Stimulated activated CD8-positive, alpha-beta memory T cell treated with anti-CD3 and anti-CD28 coated beads, Interleukin-7, amount 100 ng/mL, for 4 hours (primary cell): ENCODE measurements at regions not wholly inside any gene's neighbourhood (a gene's known extent, or its start where the extent isn't known, plus 50 kb on each side); places are given as distances from the start of the nearest gene placed in this dataset.

Experiments used
- DNase-seq, 2 donors: peaks; one replicate each; pipeline ENCODE4 v3.0.0-alpha.2; 2020; ENCODE audit warnings: low read depth in 2 of 2

DNA sequence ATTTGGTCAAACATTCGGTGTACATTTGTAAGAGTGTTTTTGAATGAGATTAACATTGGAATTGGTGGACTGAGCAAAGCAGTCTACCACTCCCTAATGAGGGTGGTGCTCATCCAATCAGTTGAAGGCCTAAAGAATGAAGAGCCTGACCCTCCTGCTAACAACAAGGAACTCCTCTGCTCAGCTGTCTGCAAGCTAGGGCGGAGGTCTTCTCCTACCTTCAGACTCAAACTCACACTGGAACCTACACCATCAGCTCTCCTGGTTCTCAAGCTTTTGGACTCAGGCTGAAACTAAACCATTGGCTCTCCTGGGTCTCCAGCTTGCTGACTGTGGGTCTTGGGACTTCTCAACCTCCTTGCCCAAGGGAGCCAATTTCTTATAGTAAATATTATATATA is 55.5 kb upstream of the NPAS2 start:
- DNase-seq, result no peak

DNA sequence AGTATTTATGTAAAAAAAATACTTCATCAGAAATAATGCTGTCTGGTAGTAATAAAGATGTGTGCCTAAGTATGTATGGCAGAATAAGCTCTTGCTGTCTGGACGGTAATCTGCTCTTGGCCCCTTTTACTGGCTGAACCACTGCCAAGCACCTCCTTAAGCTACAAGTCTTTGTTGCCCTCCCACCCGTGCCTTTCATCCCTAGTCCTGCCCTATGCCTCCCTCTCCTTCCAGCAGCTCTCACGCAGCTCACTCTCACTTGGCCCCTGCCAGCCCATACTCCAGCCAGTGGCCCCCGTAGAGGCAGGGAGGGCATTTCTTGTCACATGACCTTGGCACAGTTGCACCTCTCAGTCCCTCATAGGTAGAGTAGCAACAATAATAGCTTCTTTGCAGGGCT is 54.5 kb upstream of the NPAS2 start:
- no peak for DNase-seq

DNA sequence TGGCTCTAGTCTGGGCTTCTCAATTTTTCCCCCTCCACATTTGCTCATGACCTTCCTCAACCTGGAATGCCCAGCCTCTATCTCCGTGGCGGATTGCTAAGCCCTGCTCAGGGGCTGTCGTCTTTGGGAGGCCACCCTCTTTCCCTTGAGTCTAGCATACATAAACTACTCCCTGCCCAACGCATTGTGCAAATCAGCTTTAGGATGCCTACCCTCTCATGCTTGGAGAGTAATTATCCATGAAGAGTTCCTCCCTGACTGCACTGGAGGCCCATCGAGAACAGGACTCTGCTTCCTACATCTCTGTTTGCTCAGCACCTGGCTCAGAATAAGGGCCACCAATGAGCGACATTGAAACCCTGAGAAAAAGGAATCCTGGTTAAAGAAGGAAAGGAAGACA is 53.7 kb upstream of the NPAS2 start:
- no peak for DNase-seq

DNA sequence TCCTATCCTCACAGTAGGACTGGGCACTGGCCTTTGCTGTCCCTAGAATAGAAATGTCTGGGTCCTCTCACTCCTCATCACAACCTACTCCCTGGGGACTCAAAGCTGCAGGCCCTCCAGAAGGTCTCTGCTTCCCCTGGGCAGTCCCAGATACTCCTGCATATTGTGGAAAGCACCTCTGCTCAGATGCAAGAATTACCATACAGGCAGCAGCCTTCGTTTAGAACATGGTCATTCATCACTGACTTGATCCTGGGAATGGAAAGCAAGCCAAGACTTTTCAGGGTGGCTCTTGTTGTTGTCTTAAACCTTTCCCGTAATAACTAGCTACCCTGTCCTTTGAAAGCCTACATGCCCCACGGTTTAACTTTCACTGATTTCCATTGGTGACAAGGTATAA is 53.1 kb upstream of the NPAS2 start:
- DNase-seq, result no peak

DNA sequence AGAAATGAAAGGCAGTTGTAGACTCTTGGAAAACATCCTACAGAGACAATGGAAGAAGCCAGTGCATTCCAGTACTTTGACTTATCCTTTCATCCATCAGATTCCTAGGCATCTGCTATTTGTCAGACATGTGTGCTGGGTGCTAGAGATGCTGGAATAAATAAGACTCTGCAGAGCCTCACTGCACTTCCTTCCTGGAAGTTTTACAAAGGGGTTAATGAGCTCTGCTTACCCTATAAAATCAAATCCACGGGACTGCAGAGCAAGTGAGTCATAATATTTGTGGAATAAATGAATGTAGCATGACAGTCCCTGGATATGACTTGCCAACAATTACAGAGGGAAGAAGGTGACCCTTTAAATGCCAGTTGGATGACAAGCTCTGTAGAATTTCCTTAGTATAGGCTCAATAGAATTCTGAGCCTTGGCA is 52.7 kb upstream of the NPAS2 start:
- no peak for DNase-seq

DNA sequence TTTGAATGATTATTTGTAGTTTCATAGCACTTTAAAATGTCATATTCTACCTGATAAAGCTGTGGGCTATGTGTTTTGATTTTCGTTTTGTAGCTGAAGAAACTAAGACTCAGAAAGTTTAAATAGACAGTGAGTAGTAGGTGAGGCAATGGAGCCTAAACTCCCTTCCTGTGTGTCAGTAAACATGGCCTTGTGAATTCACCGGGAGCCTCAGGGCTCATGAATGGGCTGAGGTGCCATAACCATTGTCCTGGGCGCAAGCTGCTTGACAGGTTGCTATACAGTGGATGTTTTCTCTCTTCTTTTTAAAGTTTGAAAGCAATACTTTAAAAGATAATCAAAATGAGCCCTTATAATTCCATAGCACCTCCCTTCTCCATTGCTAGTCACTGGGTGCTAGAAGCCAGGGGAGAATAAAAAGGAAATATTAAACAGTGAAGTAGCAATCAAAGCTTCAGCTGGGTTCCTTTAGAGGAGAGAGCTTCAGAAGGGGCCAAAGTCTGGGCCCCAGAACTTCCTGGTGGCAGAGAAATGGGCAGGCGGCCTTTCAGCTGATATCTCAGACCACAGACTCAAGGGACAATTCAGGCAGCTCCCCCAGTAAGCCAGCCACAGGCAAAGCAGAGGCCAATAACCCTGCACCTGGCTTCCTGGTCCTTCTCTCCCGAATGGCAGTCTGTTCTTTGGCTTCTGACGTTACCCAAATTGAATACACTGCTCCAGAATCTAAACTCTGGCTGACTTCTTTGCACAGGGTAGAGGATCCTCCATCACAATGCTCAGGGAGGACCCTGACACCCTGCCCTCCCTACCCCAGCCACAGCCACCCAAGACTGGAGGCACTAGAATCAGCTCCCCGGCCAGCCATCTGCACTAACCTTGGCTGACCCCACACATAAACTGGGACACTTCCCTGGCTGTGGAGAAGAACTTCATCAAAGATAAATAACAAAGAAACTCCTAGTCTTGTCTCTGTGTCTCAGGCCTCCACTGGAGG is 51.8 kb upstream of the NPAS2 start:
- DNase-seq, result no peak
